PC-3 (cell line): ENCODE measurements at regions not wholly inside any gene's neighbourhood (a gene's known extent, or its start where the extent isn't known, plus 50 kb on each side); places are given as distances from the start of the nearest gene placed in this dataset.

Experiments
- ATAC-seq: fragments of 200-7000 bp; cut with Tn5 transposase; 2 replicates; pipeline ENCODE4 v1.9.1; 2020; ENCODE audit warnings: mild to moderate bottlenecking, moderate library complexity
- BruUV-seq: library from RNA; stranded (reverse); fragments of 400-500 nt; replicated peaks from 2 replicates; lab custom pipeline; 2021; lab: Mats Ljungman, UMichigan
- CTCF ChIA-PET: fragments of 300-600 bp; sonication (Branson Sonifier 250); formaldehyde crosslinking; loops from one replicate; lab custom pipeline; 2022; ENCODE audit warnings: antibody characterized with exemption; lab: Charles Lee
- POLR2A ChIA-PET: fragments of 300-600 bp; sonication (Branson Sonifier 250); formaldehyde crosslinking; loops from one replicate; lab custom pipeline; 2022; ENCODE audit warnings: antibody characterized with exemption; ENCODE audit not compliant: unreplicated experiment; lab: Charles Lee
- DNase-seq: peaks from one replicate; pipeline ENCODE4 v3.0.0-alpha.2; 2015
- H2AFZ ChIP-seq: fragments of 300-600 bp; sonication (generic); 2 replicates; pipeline ENCODE4 v1.6.0; 2016; ENCODE audit warnings: antibody characterized with exemption, low read length
- H3F3A ChIP-seq: fragments of 300-600 bp; sonication (generic); one replicate; pipeline ENCODE4 v1.6.0; 2017; ENCODE audit warnings: antibody characterized with exemption, low read length, control low read depth, mild to moderate bottlenecking; ENCODE audit not compliant: unreplicated experiment
- H3K27ac ChIP-seq: fragments of 300-600 bp; sonication (generic); 2 replicates; pipeline ENCODE4 v1.5.1; 2016; ENCODE audit warnings: mild to moderate bottlenecking, low read length
- H3K27me3 ChIP-seq: fragments of 300-600 bp; sonication (generic); 2 replicates; pipeline ENCODE4 v1.6.1; 2016; ENCODE audit warnings: low read length, mixed read lengths
- H3K36me3 ChIP-seq: fragments of 300-600 bp; sonication (generic); 2 replicates; pipeline ENCODE4 v1.6.1; 2016; ENCODE audit warnings: low read depth, mixed run types, low read length, mixed read lengths
- H3K4me1 ChIP-seq: fragments of 300-600 bp; sonication (generic); 2 replicates; pipeline ENCODE4 v1.5.1; 2016; ENCODE audit warnings: low read length; ENCODE audit not compliant: insufficient read depth
- H3K4me2 ChIP-seq: fragments of 300-600 bp; sonication (generic); 2 replicates; pipeline ENCODE4 v1.6.0; 2016; ENCODE audit warnings: low read length
- H3K4me3 ChIP-seq: fragments of 300-600 bp; sonication (generic); 2 replicates; pipeline ENCODE4 v1.5.1; 2016; ENCODE audit warnings: mild to moderate bottlenecking, low read length, mixed read lengths
- H3K79me2 ChIP-seq: fragments of 300-600 bp; sonication (generic); 2 replicates; pipeline ENCODE4 v1.6.1; 2017; ENCODE audit warnings: low read length, mixed read lengths
- H3K9ac ChIP-seq: fragments of 300-600 bp; sonication (generic); 2 replicates; pipeline ENCODE4 v1.6.0; 2016; ENCODE audit warnings: mild to moderate bottlenecking, low read length
- H3K9me2 ChIP-seq: fragments of 300-600 bp; sonication (generic); replicated peaks from 2 replicates; pipeline ENCODE4 v1.6.1; 2016; ENCODE audit warnings: mixed run types, low read length, mixed read lengths
- H3K9me3 ChIP-seq: fragments of 300-600 bp; sonication (generic); 2 replicates; pipeline ENCODE4 v1.6.1; 2016; ENCODE audit warnings: low read length, mixed read lengths
- H4K20me1 ChIP-seq: fragments of 300-600 bp; sonication (generic); 2 replicates; pipeline ENCODE4 v1.6.1; 2016; ENCODE audit warnings: low read length, mixed read lengths
- CTCF ChIP-seq: fragments of 300-600 bp; sonication (generic); conservative IDR thresholded peaks from 2 replicates; pipeline ENCODE4 v1.5.1; 2017; ENCODE audit warnings: antibody characterized with exemption, low read depth, mild to moderate bottlenecking, low read length
- EZH2 ChIP-seq: fragments of 300-600 bp; sonication (generic); IDR thresholded peaks from one replicate; pipeline ENCODE4 v1.6.1; 2017; ENCODE audit warnings: antibody characterized with exemption, mild to moderate bottlenecking, low read length; ENCODE audit not compliant: unreplicated experiment
- EZH2phosphoT487 ChIP-seq: fragments of 300-600 bp; sonication (generic); IDR thresholded peaks from 2 replicates; pipeline ENCODE4 v1.6.1; 2018; ENCODE audit warnings: mild to moderate bottlenecking, antibody characterized with exemption, low read length, borderline replicate concordance
- intact Hi-C: fragments of 100-400 bp; cut with micrococcal nuclease; formaldehyde crosslinking; loops from 2 replicates; pipeline ENCODE4 v1.9.0; 2023

- H2AFZ ChIP-seq = no peak overlapping the region
- H3K27ac ChIP-seq = no peak overlapping the region
- POLR2A ChIA-PET = no interaction called here
These were observed 85.7 kb upstream of the FOXC1 start for GRCh38 chr6:1524040-1524480.

GRCh38 chr6:1525364-1526038 lies 84.2 kb upstream of the FOXC1 start:
- H3F3A ChIP-seq = no peaks in the 10 kb centered on the region
- no peak overlapping the region for H2AFZ ChIP-seq
- intact Hi-C loops = no loop called here
- DNase-seq (no peak), ATAC-seq (no peak)
- no peaks in the 10 kb centered on the region for H3K36me3 ChIP-seq
- no peaks in the 10 kb centered on the region for H3K9me3 ChIP-seq
- H3K9ac ChIP-seq = no peak overlapping the region
- no peaks in the 10 kb centered on the region for H3K79me2 ChIP-seq
- H3K27ac ChIP-seq = no peak overlapping the region
- ChIA-PET CTCF (interaction anchor here (0.7 kb wide), 1 partner anchor 1038 kb away, joined by 3 read pairs; no protein-coding TSS in a partner anchor), POLR2A (interaction anchor here (0.6 kb wide), 1 partner anchor 50 kb away, joined by 10 read pairs; no protein-coding TSS in a partner anchor)
- H3K4me3 ChIP-seq = no peak overlapping the region
- peaks cover 10% of the 10 kb centered on the region for H3K27me3 ChIP-seq
- H3K4me1 ChIP-seq = no peaks in the 10 kb centered on the region
- H3K9me2 ChIP-seq = no peaks in the 10 kb centered on the region
- no TSS peak for BruUV-seq
- no peaks in the 10 kb centered on the region for H4K20me1 ChIP-seq
- no peak overlapping the region for H3K4me2 ChIP-seq
- TF ChIP-seq CTCF (no peak), EZH2 (no peak), EZH2phosphoT487 (no peak)

More at GRCh38 chr6:1524040-1524480, 85.7 kb upstream of the FOXC1 start:
- Histone ChIP-seq H3K4me3 (no peak overlapping the region), H3K36me3 (no peaks in the 10 kb centered on the region), H3K4me2 (no peak overlapping the region), H3K27me3 (peaks cover 10% of the 10 kb centered on the region), H4K20me1 (no peaks in the 10 kb centered on the region), H3K9me3 (no peaks in the 10 kb centered on the region), H3K4me1 (no peaks in the 10 kb centered on the region), H3K9ac (no peak overlapping the region), H3K79me2 (no peaks in the 10 kb centered on the region), H3K9me2 (no peaks in the 10 kb centered on the region), H3F3A (no peaks in the 10 kb centered on the region)
- TF ChIP-seq CTCF = peak; percentile 27; the same call in 1 of the 2 replicates
- TF ChIP-seq EZH2phosphoT487 = no peak
- no peak for TF ChIP-seq EZH2
- BruUV-seq = no TSS peak
- ATAC-seq (no peak), DNase-seq (no peak)
- CTCF ChIA-PET = no interaction called here
- intact Hi-C loops = no loop called here
